Thyroid gland (tissue), 4 donors: ENCODE measurements at regions not wholly inside any gene's neighbourhood (a gene's known extent, or its start where the extent isn't known, plus 50 kb on each side); places are given as distances from the start of the nearest gene placed in this dataset.

ENCODE experiments used
- POLR2A ChIP-seq, 2 donors: fragments of 450-650 bp; IDR thresholded peaks; one replicate each; pipeline ENCODE4 v1.6.1; 2017; ENCODE audit warnings: antibody characterized with exemption in 2 of 2, mild to moderate bottlenecking in 2 of 2, moderate library complexity in 1 of 2
- TF ChIP-seq, protein P1 (sequence below), 6 experiments: fragments of 200-600 bp in 3 of 6; fragments of 450-650 bp in 3 of 6; sonication (generic) in 3 of 6; IDR thresholded peaks; one replicate each; pipeline ENCODE4 v1.5.1; 2016 to 2019; ENCODE audit warnings: antibody characterized with exemption in 6 of 6, mild to moderate bottlenecking in 2 of 6, inconsistent platforms in 1 of 6, moderate library complexity in 1 of 6

DNA sequence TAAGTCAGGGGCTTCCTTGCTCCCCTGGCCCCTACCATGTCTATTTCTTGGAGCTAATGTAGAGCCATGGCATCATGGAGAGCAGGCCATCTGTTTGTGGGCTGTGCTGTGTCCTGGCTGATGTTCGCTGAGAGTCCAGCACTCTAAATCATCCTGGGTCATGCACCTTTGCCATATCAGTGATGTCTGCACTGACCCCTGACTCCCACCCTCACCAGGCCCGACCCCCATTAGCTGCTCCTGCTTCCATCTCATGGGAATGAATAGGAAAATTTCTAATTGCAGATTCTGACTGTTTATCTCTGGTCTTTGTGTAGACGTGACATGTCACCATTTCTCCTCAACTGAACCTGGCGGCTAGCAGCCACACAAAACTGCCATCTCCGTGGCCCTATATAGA is 236.9 kb downstream of the NSG2 start:
- TF ChIP-seq POLR2A (IDR thresholded peaks at IDR 0.05), result no peak
- TF ChIP-seq, protein P1, sequence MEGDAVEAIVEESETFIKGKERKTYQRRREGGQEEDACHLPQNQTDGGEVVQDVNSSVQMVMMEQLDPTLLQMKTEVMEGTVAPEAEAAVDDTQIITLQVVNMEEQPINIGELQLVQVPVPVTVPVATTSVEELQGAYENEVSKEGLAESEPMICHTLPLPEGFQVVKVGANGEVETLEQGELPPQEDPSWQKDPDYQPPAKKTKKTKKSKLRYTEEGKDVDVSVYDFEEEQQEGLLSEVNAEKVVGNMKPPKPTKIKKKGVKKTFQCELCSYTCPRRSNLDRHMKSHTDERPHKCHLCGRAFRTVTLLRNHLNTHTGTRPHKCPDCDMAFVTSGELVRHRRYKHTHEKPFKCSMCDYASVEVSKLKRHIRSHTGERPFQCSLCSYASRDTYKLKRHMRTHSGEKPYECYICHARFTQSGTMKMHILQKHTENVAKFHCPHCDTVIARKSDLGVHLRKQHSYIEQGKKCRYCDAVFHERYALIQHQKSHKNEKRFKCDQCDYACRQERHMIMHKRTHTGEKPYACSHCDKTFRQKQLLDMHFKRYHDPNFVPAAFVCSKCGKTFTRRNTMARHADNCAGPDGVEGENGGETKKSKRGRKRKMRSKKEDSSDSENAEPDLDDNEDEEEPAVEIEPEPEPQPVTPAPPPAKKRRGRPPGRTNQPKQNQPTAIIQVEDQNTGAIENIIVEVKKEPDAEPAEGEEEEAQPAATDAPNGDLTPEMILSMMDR (IDR thresholded peaks at IDR 0.05), result no peak
